GM12892 (cell line): ENCODE measurements at regions not wholly inside any gene's neighbourhood (a gene's known extent, or its start where the extent isn't known, plus 50 kb on each side); places are given as distances from the start of the nearest gene placed in this dataset.

Source experiments
- POLR2A ChIP-seq: IDR thresholded peaks from 2 replicates; pipeline ENCODE4 v1.6.1; 2011; ENCODE audit warnings: low read depth, low read length, control low read depth
- POLR2AphosphoS5 ChIP-seq: IDR thresholded peaks from 2 replicates; pipeline ENCODE4 v1.6.1; 2011; ENCODE audit warnings: low read depth, low read length, control low read depth

DNA sequence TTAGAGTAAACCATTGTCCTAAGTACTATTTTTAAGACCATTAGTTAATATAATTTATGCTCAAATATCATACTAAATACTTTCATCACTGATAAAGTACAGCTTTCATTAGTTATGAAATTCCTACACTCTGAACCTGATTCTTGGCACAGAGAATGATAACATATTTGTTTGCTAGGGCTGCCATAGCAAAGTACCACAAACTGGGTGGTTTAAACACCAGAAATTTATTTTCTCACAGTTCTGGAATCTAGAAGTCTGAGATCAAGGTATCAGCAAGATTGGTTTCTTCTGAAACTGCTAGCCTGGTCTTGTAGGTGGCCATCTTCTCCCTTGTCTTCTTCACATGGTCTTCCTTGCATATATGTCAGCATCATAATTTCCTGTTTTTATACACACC lies 608.4 kb downstream of the TLE1 start:
- no peak for TF ChIP-seq POLR2A
- TF ChIP-seq POLR2AphosphoS5 = no peak
